IMR-90 (cell line): ENCODE measurements at regions not wholly inside any gene's neighbourhood (a gene's known extent, or its start where the extent isn't known, plus 50 kb on each side); places are given as distances from the start of the nearest gene placed in this dataset.
A peak's percentile ranks its signal among the peaks of the same experiment; 100 is the strongest.

Experiments
- ATAC-seq: fragments of 200-7000 bp; cut with Tn5 transposase; 2 replicates; pipeline ENCODE4 v1.9.1; 2020; ENCODE audit warnings: low read depth, mild to moderate bottlenecking, moderate library complexity
- BruUV-seq: library from RNA; stranded (reverse); fragments of 400-500 nt; replicated peaks from 2 replicates; lab custom pipeline; 2021; lab: Mats Ljungman, UMichigan
- CTCF ChIA-PET: fragments of 300-600 bp; formaldehyde crosslinking; extraction: SDS; loops from one replicate; lab custom pipeline; 2021; ENCODE audit warnings: antibody characterized with exemption; lab: Yijun Ruan, JAX
- POLR2A ChIA-PET: fragments of 300-600 bp; sonication (Branson Sonifier 250); formaldehyde crosslinking; loops from one replicate; lab custom pipeline; 2022; ENCODE audit warnings: antibody characterized with exemption; ENCODE audit not compliant: unreplicated experiment; lab: Charles Lee
- DNase-seq: peaks from one replicate; pipeline ENCODE4 v3.0.0; 2013
- H2AFZ ChIP-seq: replicated peaks from 2 replicates; pipeline ENCODE3; 2013; ENCODE audit warnings: low read length, mild to moderate bottlenecking; ENCODE audit not compliant: poor library complexity
- H2AK5ac ChIP-seq: 2 replicates; pipeline ENCODE4 v1.6.1; 2013; ENCODE audit warnings: low read depth, low read length, inconsistent platforms
- H2AK9ac ChIP-seq: replicated peaks from 2 replicates; pipeline ENCODE3; 2013; ENCODE audit warnings: mild to moderate bottlenecking, low read depth, low read length, moderate library complexity; ENCODE audit not compliant: poor library complexity
- H2BK120ac ChIP-seq: 2 replicates; pipeline ENCODE4 v1.6.1; 2013; ENCODE audit warnings: low read depth, low read length, inconsistent platforms
- H2BK15ac ChIP-seq: 3 replicates; pipeline ENCODE4 v1.6.1; 2013; ENCODE audit warnings: low read depth, low read length, inconsistent platforms
- H2BK20ac ChIP-seq: 2 replicates; pipeline ENCODE4 v1.6.1; 2013; ENCODE audit warnings: low read depth, mild to moderate bottlenecking, inconsistent platforms, low read length, moderate library complexity
- H2BK5ac ChIP-seq: 2 replicates; pipeline ENCODE4 v1.6.1; 2013; ENCODE audit warnings: mild to moderate bottlenecking, low read depth, low read length, inconsistent platforms; ENCODE audit not compliant: poor library complexity, severe bottlenecking
- H3K14ac ChIP-seq: replicated peaks from 2 replicates; pipeline ENCODE4 v1.6.1; 2013; ENCODE audit warnings: low read depth, low read length, inconsistent platforms
- H3K18ac ChIP-seq: 2 replicates; pipeline ENCODE4 v1.6.1; 2013; ENCODE audit warnings: low read depth, low read length, control low read depth
- H3K23ac ChIP-seq: 2 replicates; pipeline ENCODE4 v1.6.1; 2013; ENCODE audit warnings: low read depth, low read length, inconsistent platforms
- H3K27ac ChIP-seq: 2 replicates; pipeline ENCODE4 v1.5.1; 2013; ENCODE audit warnings: mild to moderate bottlenecking, control low read depth, low read length; ENCODE audit not compliant: insufficient read depth
- H3K27me3 ChIP-seq: 2 replicates; pipeline ENCODE4 v1.6.1; 2013; ENCODE audit warnings: low read length; ENCODE audit not compliant: control insufficient read depth, insufficient read depth
- H3K36me3 ChIP-seq: 2 replicates; pipeline ENCODE4 v1.6.1; 2013; ENCODE audit warnings: low read length, mixed read lengths; ENCODE audit not compliant: control insufficient read depth, insufficient read depth
- H3K4ac ChIP-seq: 2 replicates; pipeline ENCODE4 v1.6.1; 2013; ENCODE audit warnings: low read depth, low read length, inconsistent platforms
- H3K4me1 ChIP-seq: 2 replicates; pipeline ENCODE4 v1.6.1; 2013; ENCODE audit warnings: low read length, mixed read lengths; ENCODE audit not compliant: control insufficient read depth, insufficient read depth
- H3K4me2 ChIP-seq: 2 replicates; pipeline ENCODE4 v1.6.1; 2013; ENCODE audit warnings: low read depth, mild to moderate bottlenecking, control low read depth, low read length, moderate library complexity
- H3K4me3 ChIP-seq: 2 replicates; pipeline ENCODE4 v1.5.1; 2013; ENCODE audit warnings: low read depth, mild to moderate bottlenecking, control low read depth, low read length, moderate library complexity; ENCODE audit not compliant: insufficient read depth
- H3K56ac ChIP-seq: 2 replicates; pipeline ENCODE4 v1.6.1; 2013; ENCODE audit warnings: low read length, inconsistent platforms; ENCODE audit not compliant: insufficient read depth; ENCODE audit errors: extremely low read depth
- H3K79me1 ChIP-seq, 2 experiments: 2 replicates each; pipeline ENCODE4 v1.6.1; 2013; ENCODE audit warnings: low read length in 2 of 2, inconsistent platforms in 1 of 2, low read depth in 1 of 2
- H3K9ac ChIP-seq: 2 replicates; pipeline ENCODE4 v1.6.1; 2013; ENCODE audit warnings: low read depth, low read length, control low read depth
- H3K9me1 ChIP-seq: 2 replicates; pipeline ENCODE4 v1.6.1; 2013; ENCODE audit warnings: low read length, inconsistent platforms; ENCODE audit not compliant: insufficient read depth
- H3K9me3 ChIP-seq: 2 replicates; pipeline ENCODE4 v1.6.1; 2013; ENCODE audit warnings: low read length; ENCODE audit not compliant: control insufficient read depth, insufficient read depth
- H4K20me1 ChIP-seq: 2 replicates; pipeline ENCODE4 v1.6.1; 2013; ENCODE audit warnings: low read length, inconsistent platforms; ENCODE audit not compliant: insufficient read depth
- H4K5ac ChIP-seq: 2 replicates; pipeline ENCODE4 v1.6.1; 2013; ENCODE audit warnings: mild to moderate bottlenecking, low read depth, low read length, control low read depth
- H4K8ac ChIP-seq, 2 experiments: 2 replicates each; pipeline ENCODE4 v1.6.1; 2013; ENCODE audit warnings: low read depth in 2 of 2, low read length in 2 of 2, control low read depth in 1 of 2, inconsistent platforms in 1 of 2
- H4K91ac ChIP-seq: 2 replicates; pipeline ENCODE4 v1.6.1; 2013; ENCODE audit warnings: low read depth, low read length, inconsistent platforms; ENCODE audit not compliant: insufficient read depth
- CHD1 ChIP-seq: IDR thresholded peaks from 2 replicates; pipeline ENCODE4 v1.6.1; 2012; ENCODE audit warnings: low read depth, low read length, improper control_type of control experiment
- MXI1 ChIP-seq: IDR thresholded peaks from 2 replicates; pipeline ENCODE4 v1.6.1; 2012; ENCODE audit warnings: low read depth, mild to moderate bottlenecking, low read length, moderate library complexity, borderline replicate concordance
- POLR2A ChIP-seq: IDR thresholded peaks from 2 replicates; pipeline ENCODE4 v1.6.1; 2012; ENCODE audit warnings: mild to moderate bottlenecking, low read depth, low read length
- RCOR1 ChIP-seq: IDR thresholded peaks from 2 replicates; pipeline ENCODE4 v1.6.1; 2012; ENCODE audit warnings: mild to moderate bottlenecking, low read length, improper control_type of control experiment; ENCODE audit not compliant: insufficient replicate concordance
- WGBS, 2 experiments: methylation state at CpG; one replicate each; pipeline versions ENCODE4 v1.1.5 to v1.1.7; 2013; ENCODE audit warnings: missing lambda C conversion rate in 2 of 2; ENCODE audit not compliant: insufficient read length in 1 of 2; ENCODE audit errors: extremely low coverage in 2 of 2; 5-methylcytosine and 5-hydroxymethylcytosine counted together
- dilution Hi-C: fragments of 300-500 bp; cut with HindIII; formaldehyde crosslinking; loops from one replicate; pipeline ENCODE4 v1.14.3; 2018; ENCODE audit warnings: low sequenced_read_pairs; ENCODE audit not compliant: unreplicated experiment
- in situ Hi-C: fragments of 300-500 bp; cut with MboI; formaldehyde crosslinking; loops from 3 replicates; pipeline ENCODE4 v1.14.3; 2019; ENCODE audit warnings: low sequenced_read_pairs, inconsistent platforms, mixed read lengths
- intact Hi-C: fragments of 100-400 bp; cut with micrococcal nuclease; formaldehyde crosslinking; loops from 2 replicates; pipeline ENCODE4 v1.10.0; 2022
- TF ChIP-seq, protein P1 (sequence below): fragments of 150-350 bp; IDR thresholded peaks from 2 replicates; pipeline ENCODE4 v1.6.1; 2016; ENCODE audit warnings: low read depth, mild to moderate bottlenecking, low read length, moderate library complexity, borderline replicate concordance
- TF ChIP-seq, protein P2 (sequence below): conservative IDR thresholded peaks from 2 replicates; pipeline ENCODE4 v1.5.1; 2012; ENCODE audit warnings: mild to moderate bottlenecking, low read depth, low read length, improper control_type of control experiment

DNA sequence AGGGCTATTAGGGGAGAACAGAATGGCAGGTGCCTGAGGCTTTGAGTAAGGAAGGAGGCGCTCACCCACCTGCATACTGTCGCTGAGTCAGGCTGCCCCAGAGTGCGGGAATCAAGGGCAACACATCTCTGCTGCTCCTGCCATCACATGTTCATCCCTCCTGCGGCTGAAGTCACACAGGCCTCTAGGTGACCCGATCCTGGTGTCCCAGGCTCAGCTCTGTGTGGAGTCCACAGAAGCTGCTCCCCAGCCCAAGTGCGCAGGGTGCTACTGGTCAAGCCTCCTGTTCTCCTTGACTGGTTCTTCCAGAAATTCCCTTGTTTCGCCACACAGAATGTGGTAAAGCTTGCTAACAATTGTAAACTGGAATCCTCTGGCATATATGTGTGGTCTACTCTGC, 96.9 kb upstream of the IL6 start:
- WGBS, 2 experiments: 100% methylated on average over 1 of the region's 7 CpGs; no CpG with 5 or more reads in 1 of the 2 experiments
- CTCF ChIA-PET: no interaction called here
- intact Hi-C loops: no loop called here

More for the DNA sequence above, 96.9 kb upstream of the IL6 start:
- Histone ChIP-seq H3K9me3 (no peaks in the 10 kb centered on the region), H4K5ac (no peak overlapping the region), H3K27me3 (no peaks in the 10 kb centered on the region), H3K4ac (no peak overlapping the region), H2AK9ac (no peak overlapping the region), H4K91ac (no peak overlapping the region), H2BK5ac (no peak overlapping the region), H3K23ac (no peak overlapping the region), H3K9me1 (no peaks in the 10 kb centered on the region), H2BK120ac (no peak overlapping the region), H3K4me2 (no peak overlapping the region), H2AFZ (no peak overlapping the region), H3K79me1 (no peaks in the 10 kb centered on the region), H3K9ac (no peak overlapping the region), H3K14ac (no peak overlapping the region), H2BK15ac (no peak overlapping the region), H3K36me3 (no peaks in the 10 kb centered on the region), H2BK20ac (no peak overlapping the region), H3K27ac (no peak overlapping the region), H2AK5ac (no peak overlapping the region), H3K18ac (no peak overlapping the region), H4K20me1 (no peaks in the 10 kb centered on the region), H4K8ac (peak overlapping the region in 1 of 2 experiments; percentile 25; a peak in 1 of 4 replicates), H3K4me1 (peaks cover 7% of the 10 kb centered on the region), H3K56ac (no peak overlapping the region), H3K4me3 (no peak overlapping the region)
- dilution Hi-C loops: no loop called here
- no peak for ATAC-seq
- DNase-seq: no peak
- BruUV-seq: no TSS peak
- in situ Hi-C loops: no loop called here
- no peak for TF ChIP-seq CHD1
- TF ChIP-seq, protein P1, sequence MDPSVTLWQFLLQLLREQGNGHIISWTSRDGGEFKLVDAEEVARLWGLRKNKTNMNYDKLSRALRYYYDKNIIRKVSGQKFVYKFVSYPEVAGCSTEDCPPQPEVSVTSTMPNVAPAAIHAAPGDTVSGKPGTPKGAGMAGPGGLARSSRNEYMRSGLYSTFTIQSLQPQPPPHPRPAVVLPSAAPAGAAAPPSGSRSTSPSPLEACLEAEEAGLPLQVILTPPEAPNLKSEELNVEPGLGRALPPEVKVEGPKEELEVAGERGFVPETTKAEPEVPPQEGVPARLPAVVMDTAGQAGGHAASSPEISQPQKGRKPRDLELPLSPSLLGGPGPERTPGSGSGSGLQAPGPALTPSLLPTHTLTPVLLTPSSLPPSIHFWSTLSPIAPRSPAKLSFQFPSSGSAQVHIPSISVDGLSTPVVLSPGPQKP: no peak
- TF ChIP-seq POLR2A: no peak
- no peak for TF ChIP-seq RCOR1
- TF ChIP-seq, protein P2, sequence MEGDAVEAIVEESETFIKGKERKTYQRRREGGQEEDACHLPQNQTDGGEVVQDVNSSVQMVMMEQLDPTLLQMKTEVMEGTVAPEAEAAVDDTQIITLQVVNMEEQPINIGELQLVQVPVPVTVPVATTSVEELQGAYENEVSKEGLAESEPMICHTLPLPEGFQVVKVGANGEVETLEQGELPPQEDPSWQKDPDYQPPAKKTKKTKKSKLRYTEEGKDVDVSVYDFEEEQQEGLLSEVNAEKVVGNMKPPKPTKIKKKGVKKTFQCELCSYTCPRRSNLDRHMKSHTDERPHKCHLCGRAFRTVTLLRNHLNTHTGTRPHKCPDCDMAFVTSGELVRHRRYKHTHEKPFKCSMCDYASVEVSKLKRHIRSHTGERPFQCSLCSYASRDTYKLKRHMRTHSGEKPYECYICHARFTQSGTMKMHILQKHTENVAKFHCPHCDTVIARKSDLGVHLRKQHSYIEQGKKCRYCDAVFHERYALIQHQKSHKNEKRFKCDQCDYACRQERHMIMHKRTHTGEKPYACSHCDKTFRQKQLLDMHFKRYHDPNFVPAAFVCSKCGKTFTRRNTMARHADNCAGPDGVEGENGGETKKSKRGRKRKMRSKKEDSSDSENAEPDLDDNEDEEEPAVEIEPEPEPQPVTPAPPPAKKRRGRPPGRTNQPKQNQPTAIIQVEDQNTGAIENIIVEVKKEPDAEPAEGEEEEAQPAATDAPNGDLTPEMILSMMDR: no peak
- TF ChIP-seq MXI1: no peak
- POLR2A ChIA-PET: no interaction called here
